ENCODE measurements at regions not wholly inside any gene's neighbourhood (a gene's known extent, or its start where the extent isn't known, plus 50 kb on each side); places are given as distances from the start of the nearest gene placed in this dataset.

GRCh38 chr20:19880256-19881079 lies 122.4 kb downstream of the RIN2 start (continued):
- TF ChIP-seq MNT (IDR thresholded peaks at IDR 0.05) (peak; percentile 45; the same call in 1 of the 2 replicates), YY1 (IDR thresholded peaks at IDR 0.05; ENCODE audit: insufficient read depth, insufficient replicate concordance, low read depth, low read length) (no peak), ATF4 (CRISPR knock-in tag; IDR thresholded peaks at IDR 0.05) (peak in 1 of 2 experiments; percentile 52; a peak in 2 of 4 replicates), PRDM10 (CRISPR knock-in tag; IDR thresholded peaks at IDR 0.05; ENCODE audit: low read depth) (no peak), ZNF790 (CRISPR knock-in tag; IDR thresholded peaks at IDR 0.05; ENCODE audit: borderline replicate concordance) (no peak), XRCC5 (optimal IDR thresholded peaks at IDR 0.05; ENCODE audit: low read length) (no peak), KAT2B (IDR thresholded peaks at IDR 0.05; ENCODE audit: borderline replicate concordance, low read depth, low read length) (no peak), ZGPAT (CRISPR knock-in tag; IDR thresholded peaks at IDR 0.05) (peak; percentile 39; the same call in 1 of the 2 replicates), HDAC2 (CRISPR knock-in tag; IDR thresholded peaks at IDR 0.05) (peak; percentile 57; the same call in 1 of the 2 replicates), ZNF280B (CRISPR knock-in tag; IDR thresholded peaks at IDR 0.05; ENCODE audit: borderline replicate concordance) (no peak), FOXM1 (CRISPR knock-in tag; IDR thresholded peaks at IDR 0.05) (no peak), ZZZ3 (CRISPR knock-in tag; IDR thresholded peaks at IDR 0.05; ENCODE audit: borderline replicate concordance) (no peak), PAX8 (CRISPR knock-in tag; IDR thresholded peaks at IDR 0.05; ENCODE audit: borderline replicate concordance) (no peak), ZBTB49 (CRISPR knock-in tag; IDR thresholded peaks at IDR 0.05; ENCODE audit: borderline replicate concordance) (no peak), POLR2AphosphoS5 (IDR thresholded peaks at IDR 0.05; ENCODE audit: low read depth, low read length) (0 out of 2 replicates have a peak, but pooled peaks have one; percentile 22), RCOR2 (CRISPR knock-in tag; IDR thresholded peaks at IDR 0.05) (peak; percentile 75)

Measured in HepG2 (cell line).